ENCODE measurements at regions not wholly inside any gene's neighbourhood (a gene's known extent, or its start where the extent isn't known, plus 50 kb on each side); places are given as distances from the start of the nearest gene placed in this dataset.

DNA sequence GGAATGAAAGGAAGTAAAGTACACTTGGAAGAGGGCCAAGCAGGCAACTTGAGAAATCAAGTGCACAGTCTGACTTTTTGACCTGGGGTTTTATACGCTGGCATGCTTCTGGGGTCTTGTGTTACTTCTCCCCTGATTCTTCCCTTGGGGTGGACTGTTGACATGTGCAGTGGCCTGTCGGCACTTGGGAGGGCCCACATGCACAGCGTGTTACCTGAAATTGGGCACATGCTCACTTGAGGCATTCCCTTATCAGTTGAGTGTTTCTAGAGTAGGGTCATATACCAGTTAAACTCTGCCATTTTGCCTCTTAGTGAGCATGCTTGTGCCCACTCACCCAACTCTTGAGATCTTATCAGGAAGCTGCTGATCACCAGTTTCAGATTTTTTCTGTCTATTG lies 329.1 kb upstream of the SOX2 start:
- no peak for TF ChIP-seq ZNF331 (CRISPR knock-in tag; IDR thresholded peaks at IDR 0.05; ENCODE audit: low read depth)
- TF ChIP-seq CTCF (conservative IDR thresholded peaks at IDR 0.05; ENCODE audit: low read depth in 2 of 2): no peak
- no peak for TF ChIP-seq STAT1 (IDR thresholded peaks at IDR 0.05; ENCODE audit: unreplicated experiment)
- TF ChIP-seq, protein P1, sequence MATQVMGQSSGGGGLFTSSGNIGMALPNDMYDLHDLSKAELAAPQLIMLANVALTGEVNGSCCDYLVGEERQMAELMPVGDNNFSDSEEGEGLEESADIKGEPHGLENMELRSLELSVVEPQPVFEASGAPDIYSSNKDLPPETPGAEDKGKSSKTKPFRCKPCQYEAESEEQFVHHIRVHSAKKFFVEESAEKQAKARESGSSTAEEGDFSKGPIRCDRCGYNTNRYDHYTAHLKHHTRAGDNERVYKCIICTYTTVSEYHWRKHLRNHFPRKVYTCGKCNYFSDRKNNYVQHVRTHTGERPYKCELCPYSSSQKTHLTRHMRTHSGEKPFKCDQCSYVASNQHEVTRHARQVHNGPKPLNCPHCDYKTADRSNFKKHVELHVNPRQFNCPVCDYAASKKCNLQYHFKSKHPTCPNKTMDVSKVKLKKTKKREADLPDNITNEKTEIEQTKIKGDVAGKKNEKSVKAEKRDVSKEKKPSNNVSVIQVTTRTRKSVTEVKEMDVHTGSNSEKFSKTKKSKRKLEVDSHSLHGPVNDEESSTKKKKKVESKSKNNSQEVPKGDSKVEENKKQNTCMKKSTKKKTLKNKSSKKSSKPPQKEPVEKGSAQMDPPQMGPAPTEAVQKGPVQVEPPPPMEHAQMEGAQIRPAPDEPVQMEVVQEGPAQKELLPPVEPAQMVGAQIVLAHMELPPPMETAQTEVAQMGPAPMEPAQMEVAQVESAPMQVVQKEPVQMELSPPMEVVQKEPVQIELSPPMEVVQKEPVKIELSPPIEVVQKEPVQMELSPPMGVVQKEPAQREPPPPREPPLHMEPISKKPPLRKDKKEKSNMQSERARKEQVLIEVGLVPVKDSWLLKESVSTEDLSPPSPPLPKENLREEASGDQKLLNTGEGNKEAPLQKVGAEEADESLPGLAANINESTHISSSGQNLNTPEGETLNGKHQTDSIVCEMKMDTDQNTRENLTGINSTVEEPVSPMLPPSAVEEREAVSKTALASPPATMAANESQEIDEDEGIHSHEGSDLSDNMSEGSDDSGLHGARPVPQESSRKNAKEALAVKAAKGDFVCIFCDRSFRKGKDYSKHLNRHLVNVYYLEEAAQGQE (IDR thresholded peaks at IDR 0.05; ENCODE audit: unreplicated experiment): no peak
- TF ChIP-seq EZH2 (IDR thresholded peaks at IDR 0.05; ENCODE audit: low read depth, unreplicated experiment): no peak
- no peak for TF ChIP-seq POLR2AphosphoS5 (IDR thresholded peaks at IDR 0.05; ENCODE audit: low read depth)
- no peak for TF ChIP-seq EZH2phosphoT487 (IDR thresholded peaks at IDR 0.05; ENCODE audit: unreplicated experiment)
- TF ChIP-seq JUNB (IDR thresholded peaks at IDR 0.05; ENCODE audit: unreplicated experiment): no peak
- TF ChIP-seq, protein P2, sequence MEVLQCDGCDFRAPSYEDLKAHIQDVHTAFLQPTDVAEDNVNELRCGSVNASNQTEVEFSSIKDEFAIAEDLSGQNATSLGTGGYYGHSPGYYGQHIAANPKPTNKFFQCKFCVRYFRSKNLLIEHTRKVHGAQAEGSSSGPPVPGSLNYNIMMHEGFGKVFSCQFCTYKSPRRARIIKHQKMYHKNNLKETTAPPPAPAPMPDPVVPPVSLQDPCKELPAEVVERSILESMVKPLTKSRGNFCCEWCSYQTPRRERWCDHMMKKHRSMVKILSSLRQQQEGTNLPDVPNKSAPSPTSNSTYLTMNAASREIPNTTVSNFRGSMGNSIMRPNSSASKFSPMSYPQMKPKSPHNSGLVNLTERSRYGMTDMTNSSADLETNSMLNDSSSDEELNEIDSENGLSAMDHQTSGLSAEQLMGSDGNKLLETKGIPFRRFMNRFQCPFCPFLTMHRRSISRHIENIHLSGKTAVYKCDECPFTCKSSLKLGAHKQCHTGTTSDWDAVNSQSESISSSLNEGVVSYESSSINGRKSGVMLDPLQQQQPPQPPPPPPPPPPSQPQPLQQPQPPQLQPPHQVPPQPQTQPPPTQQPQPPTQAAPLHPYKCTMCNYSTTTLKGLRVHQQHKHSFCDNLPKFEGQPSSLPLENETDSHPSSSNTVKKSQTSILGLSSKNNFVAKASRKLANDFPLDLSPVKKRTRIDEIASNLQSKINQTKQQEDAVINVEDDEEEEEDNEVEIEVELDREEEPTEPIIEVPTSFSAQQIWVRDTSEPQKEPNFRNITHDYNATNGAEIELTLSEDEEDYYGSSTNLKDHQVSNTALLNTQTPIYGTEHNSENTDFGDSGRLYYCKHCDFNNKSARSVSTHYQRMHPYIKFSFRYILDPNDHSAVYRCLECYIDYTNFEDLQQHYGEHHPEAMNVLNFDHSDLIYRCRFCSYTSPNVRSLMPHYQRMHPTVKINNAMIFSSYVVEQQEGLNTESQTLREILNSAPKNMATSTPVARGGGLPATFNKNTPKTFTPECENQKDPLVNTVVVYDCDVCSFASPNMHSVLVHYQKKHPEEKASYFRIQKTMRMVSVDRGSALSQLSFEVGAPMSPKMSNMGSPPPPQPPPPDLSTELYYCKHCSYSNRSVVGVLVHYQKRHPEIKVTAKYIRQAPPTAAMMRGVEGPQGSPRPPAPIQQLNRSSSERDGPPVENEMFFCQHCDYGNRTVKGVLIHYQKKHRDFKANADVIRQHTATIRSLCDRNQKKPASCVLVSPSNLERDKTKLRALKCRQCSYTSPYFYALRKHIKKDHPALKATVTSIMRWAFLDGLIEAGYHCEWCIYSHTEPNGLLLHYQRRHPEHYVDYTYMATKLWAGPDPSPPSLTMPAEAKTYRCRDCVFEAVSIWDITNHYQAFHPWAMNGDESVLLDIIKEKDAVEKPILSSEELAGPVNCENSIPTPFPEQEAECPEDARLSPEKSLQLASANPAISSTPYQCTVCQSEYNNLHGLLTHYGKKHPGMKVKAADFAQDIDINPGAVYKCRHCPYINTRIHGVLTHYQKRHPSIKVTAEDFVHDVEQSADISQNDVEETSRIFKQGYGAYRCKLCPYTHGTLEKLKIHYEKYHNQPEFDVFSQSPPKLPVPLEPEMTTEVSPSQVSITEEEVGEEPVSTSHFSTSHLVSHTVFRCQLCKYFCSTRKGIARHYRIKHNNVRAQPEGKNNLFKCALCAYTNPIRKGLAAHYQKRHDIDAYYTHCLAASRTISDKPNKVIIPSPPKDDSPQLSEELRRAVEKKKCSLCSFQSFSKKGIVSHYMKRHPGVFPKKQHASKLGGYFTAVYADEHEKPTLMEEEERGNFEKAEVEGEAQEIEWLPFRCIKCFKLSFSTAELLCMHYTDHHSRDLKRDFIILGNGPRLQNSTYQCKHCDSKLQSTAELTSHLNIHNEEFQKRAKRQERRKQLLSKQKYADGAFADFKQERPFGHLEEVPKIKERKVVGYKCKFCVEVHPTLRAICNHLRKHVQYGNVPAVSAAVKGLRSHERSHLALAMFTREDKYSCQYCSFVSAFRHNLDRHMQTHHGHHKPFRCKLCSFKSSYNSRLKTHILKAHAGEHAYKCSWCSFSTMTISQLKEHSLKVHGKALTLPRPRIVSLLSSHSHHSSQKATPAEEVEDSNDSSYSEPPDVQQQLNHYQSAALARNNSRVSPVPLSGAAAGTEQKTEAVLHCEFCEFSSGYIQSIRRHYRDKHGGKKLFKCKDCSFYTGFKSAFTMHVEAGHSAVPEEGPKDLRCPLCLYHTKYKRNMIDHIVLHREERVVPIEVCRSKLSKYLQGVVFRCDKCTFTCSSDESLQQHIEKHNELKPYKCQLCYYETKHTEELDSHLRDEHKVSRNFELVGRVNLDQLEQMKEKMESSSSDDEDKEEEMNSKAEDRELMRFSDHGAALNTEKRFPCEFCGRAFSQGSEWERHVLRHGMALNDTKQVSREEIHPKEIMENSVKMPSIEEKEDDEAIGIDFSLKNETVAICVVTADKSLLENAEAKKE (CRISPR knock-in tag; IDR thresholded peaks at IDR 0.05): no peak
- TF ChIP-seq ZNF114 (CRISPR knock-in tag; IDR thresholded peaks at IDR 0.05): no peak

Measured in GM23338 (cell line).